Tibial nerve (tissue), 4 donors: ENCODE measurements at regions not wholly inside any gene's neighbourhood (a gene's known extent, or its start where the extent isn't known, plus 50 kb on each side); places are given as distances from the start of the nearest gene placed in this dataset.

Experiments
- DNase-seq, 2 donors: peaks; one replicate each; pipeline ENCODE4 v3.0.0-alpha.2; 2019; ENCODE audit warnings: low spot score in 2 of 2
- H3K27ac ChIP-seq, 4 donors: fragments of 200-600 bp; sonication (generic) in 3 of 4; one replicate each; pipeline ENCODE4 v1.5.1; 2017 to 2019; ENCODE audit warnings: mild to moderate bottlenecking in 1 of 4
- H3K27me3 ChIP-seq, 2 donors: fragments of 200-600 bp; sonication (generic) in 1 of 2; one replicate each; pipeline versions ENCODE4 v1.5.1 to v1.6.0; 2017 to 2019
- H3K36me3 ChIP-seq, 3 donors: fragments of 200-600 bp; sonication (generic); one replicate each; pipeline ENCODE4 v1.5.1; 2018 to 2019
- H3K4me1 ChIP-seq, 4 donors: fragments of 200-600 bp; sonication (generic) in 3 of 4; one replicate each; pipeline ENCODE4 v1.5.1; 2017 to 2019
- H3K4me3 ChIP-seq, 4 donors: fragments of 200-600 bp; sonication (generic) in 3 of 4; one replicate each; pipeline ENCODE4 v1.5.1; 2017 to 2019; ENCODE audit warnings: mild to moderate bottlenecking in 1 of 4, moderate library complexity in 1 of 4
- H3K9me3 ChIP-seq, 4 donors: fragments of 200-600 bp; sonication (generic) in 3 of 4; one replicate each; pipeline ENCODE4 v1.5.1; 2017 to 2019
- CTCF ChIP-seq, 5 experiments: fragments of 200-600 bp in 3 of 5; fragments of 450-650 bp in 2 of 5; sonication (generic) in 3 of 5; IDR thresholded peaks; one replicate each; pipeline ENCODE4 v1.5.1; 2016 to 2019; ENCODE audit warnings: antibody characterized with exemption in 5 of 5, mild to moderate bottlenecking in 3 of 5, moderate library complexity in 2 of 5
- EP300 ChIP-seq, 2 donors: sonication (generic); formaldehyde crosslinking; IDR thresholded peaks; one replicate each; pipeline ENCODE4 v1.6.1; 2017; ENCODE audit warnings: antibody characterized with exemption in 2 of 2, mild to moderate bottlenecking in 1 of 2
- POLR2A ChIP-seq, 2 donors: fragments of 450-650 bp; IDR thresholded peaks; one replicate each; pipeline ENCODE4 v1.6.1; 2017; ENCODE audit warnings: antibody characterized with exemption in 2 of 2, mild to moderate bottlenecking in 2 of 2, moderate library complexity in 2 of 2
- WGBS, 2 donors: methylation state at CpG; one replicate each; pipeline ENCODE4 v1.1.5; 2018; 5-methylcytosine and 5-hydroxymethylcytosine counted together

GRCh38 chr7:9210114-9210513 lies 776.7 kb downstream of the NXPH1 start:
- no peaks in the 10 kb centered on the region for H3K36me3 ChIP-seq
- WGBS, 2 donors: 80 to 84% methylated on average over 3 of the region's 3 CpGs

GRCh38 chr7:9217204-9217603 lies 783.8 kb downstream of the NXPH1 start:
- Histone ChIP-seq H3K4me1 (no peaks in the 10 kb centered on the region), H3K36me3 (no peaks in the 10 kb centered on the region), H3K27me3 (no peaks in the 10 kb centered on the region), H3K9me3 (no peaks in the 10 kb centered on the region), H3K4me3 (no peak overlapping the region), H3K27ac (no peak overlapping the region)
- DNase-seq: no peak
- TF ChIP-seq POLR2A (IDR thresholded peaks at IDR 0.05) (no peak), EP300 (IDR thresholded peaks at IDR 0.05) (no peak), CTCF (IDR thresholded peaks at IDR 0.05) (no peak)
- 55% methylated on average over 1 of the region's 1 CpG for WGBS, 2 donors

More at GRCh38 chr7:9210114-9210513, 776.7 kb downstream of the NXPH1 start:
- no peak for DNase-seq
- Histone ChIP-seq H3K4me1 (no peaks in the 10 kb centered on the region), H3K4me3 (no peak overlapping the region), H3K27ac (no peak overlapping the region), H3K9me3 (no peaks in the 10 kb centered on the region), H3K27me3 (no peaks in the 10 kb centered on the region)
- TF ChIP-seq EP300 (IDR thresholded peaks at IDR 0.05) (no peak), POLR2A (IDR thresholded peaks at IDR 0.05) (no peak), CTCF (IDR thresholded peaks at IDR 0.05) (no peak)

GRCh38 chr7:9226500-9226899 lies 793.1 kb downstream of the NXPH1 start:
- no peaks in the 10 kb centered on the region for H3K9me3 ChIP-seq
- no peaks in the 10 kb centered on the region for H3K27me3 ChIP-seq
- H3K4me3 ChIP-seq: no peak overlapping the region
- no peak overlapping the region for H3K27ac ChIP-seq
- 89 to 92% methylated on average over 4 of the region's 4 CpGs for WGBS, 2 donors
- no peaks in the 10 kb centered on the region for H3K36me3 ChIP-seq
- DNase-seq: no peak
- H3K4me1 ChIP-seq: peaks cover 0 to 3% (median 0%) of the 10 kb centered on the region in 4 donors
- TF ChIP-seq EP300 (IDR thresholded peaks at IDR 0.05) (no peak), POLR2A (IDR thresholded peaks at IDR 0.05) (no peak), CTCF (IDR thresholded peaks at IDR 0.05) (no peak)

- Histone ChIP-seq H3K36me3 (no peaks in the 10 kb centered on the region), H3K27ac (no peak overlapping the region), H3K27me3 (no peaks in the 10 kb centered on the region), H3K9me3 (no peaks in the 10 kb centered on the region), H3K4me1 (no peaks in the 10 kb centered on the region), H3K4me3 (no peak overlapping the region)
- TF ChIP-seq POLR2A (IDR thresholded peaks at IDR 0.05): no peak
- TF ChIP-seq EP300 (IDR thresholded peaks at IDR 0.05): no peak
- TF ChIP-seq CTCF (IDR thresholded peaks at IDR 0.05): no peak
- DNase-seq: no peak
- WGBS, 2 donors: 17 to 20% methylated on average over 7 of the region's 7 CpGs
Observed at GRCh38 chr7:9231630-9232121, 798.3 kb downstream of the NXPH1 start.

GRCh38 chr7:9240001-9240400 lies 806.6 kb downstream of the NXPH1 start:
- Histone ChIP-seq H3K27ac (no peak overlapping the region), H3K9me3 (no peaks in the 10 kb centered on the region), H3K27me3 (no peaks in the 10 kb centered on the region), H3K36me3 (no peaks in the 10 kb centered on the region), H3K4me1 (no peaks in the 10 kb centered on the region), H3K4me3 (no peak overlapping the region)
- no peak for DNase-seq
- no peak for TF ChIP-seq CTCF (IDR thresholded peaks at IDR 0.05)
- TF ChIP-seq POLR2A (IDR thresholded peaks at IDR 0.05): no peak
- no peak for TF ChIP-seq EP300 (IDR thresholded peaks at IDR 0.05)
